ENCODE measurements at regions not wholly inside any gene's neighbourhood (a gene's known extent, or its start where the extent isn't known, plus 50 kb on each side); places are given as distances from the start of the nearest gene placed in this dataset.
"Not testable (repeated sequence)": the region's sequence is repeated elsewhere in the genome, so short reads cannot be mapped to it uniquely, and the experiment has no call there.

- not testable (repeated sequence) for DNase-seq (ENCODE audit: low read depth in 2 of 3, low spot score in 2 of 3)
These were observed 246.7 kb upstream of the TP53TG3C start for GRCh38 chr16:32947336-32947735.

GRCh38 chr16:32946041-32946560 is 247.9 kb upstream of the TP53TG3C start:
- DNase-seq (ENCODE audit: low read depth in 2 of 3, low spot score in 2 of 3), result not testable (repeated sequence)

- DNase-seq (ENCODE audit: low read depth in 2 of 3, low spot score in 2 of 3), result not testable (repeated sequence)
These were observed 248.7 kb upstream of the TP53TG3C start for GRCh38 chr16:32945311-32945710.

GRCh38 chr16:32939845-32940244 is 254.2 kb upstream of the TP53TG3C start:
- DNase-seq (ENCODE audit: low read depth in 2 of 3, low spot score in 2 of 3), result not testable (repeated sequence)

GRCh38 chr16:32937929-32938328 is 256.1 kb upstream of the TP53TG3C start:
- not testable (repeated sequence) for DNase-seq (ENCODE audit: low read depth in 2 of 3, low spot score in 2 of 3)

- not testable (repeated sequence) for DNase-seq (ENCODE audit: low read depth in 2 of 3, low spot score in 2 of 3)
These were observed 256.5 kb upstream of the TP53TG3 start for GRCh38 chr16:32932240-32933040.

GRCh38 chr16:32925192-32925591 is 249.2 kb upstream of the TP53TG3 start:
- DNase-seq (ENCODE audit: low read depth in 2 of 3, low spot score in 2 of 3), result not testable (repeated sequence)

GRCh38 chr16:32922578-32922977 is 246.6 kb upstream of the TP53TG3 start:
- not testable (repeated sequence) for DNase-seq (ENCODE audit: low read depth in 2 of 3, low spot score in 2 of 3)

- DNase-seq (ENCODE audit: low read depth in 2 of 3, low spot score in 2 of 3), result not testable (repeated sequence)
These were observed 239.4 kb upstream of the TP53TG3 start for GRCh38 chr16:32915346-32915745.

GRCh38 chr16:32897782-32898181 is 221.8 kb upstream of the TP53TG3 start:
- DNase-seq (ENCODE audit: low read depth in 2 of 3, low spot score in 2 of 3), result peak in 1 of 3 experiments; percentile 59

GRCh38 chr16:32885392-32885791 is 209.4 kb upstream of the TP53TG3 start:
- not testable (repeated sequence) for DNase-seq (ENCODE audit: low read depth in 2 of 3, low spot score in 2 of 3)

GRCh38 chr16:32884556-32884955 is 208.6 kb upstream of the TP53TG3 start:
- DNase-seq (ENCODE audit: low read depth in 2 of 3, low spot score in 2 of 3), result not testable (repeated sequence)

GRCh38 chr16:32882328-32882857 is 206.4 kb upstream of the TP53TG3 start:
- DNase-seq (ENCODE audit: low read depth in 2 of 3, low spot score in 2 of 3), result not testable (repeated sequence)

- DNase-seq (ENCODE audit: low read depth in 2 of 3, low spot score in 2 of 3), result not testable (repeated sequence)
These were observed 205.7 kb upstream of the TP53TG3 start for GRCh38 chr16:32881631-32882030.

- not testable (repeated sequence) for DNase-seq (ENCODE audit: low read depth in 2 of 3, low spot score in 2 of 3)
These were observed 204.0 kb upstream of the TP53TG3 start for GRCh38 chr16:32880009-32880408.

- not testable (repeated sequence) for DNase-seq (ENCODE audit: low read depth in 2 of 3, low spot score in 2 of 3)
These were observed 200.8 kb upstream of the TP53TG3 start for GRCh38 chr16:32876718-32877117.

- not testable (repeated sequence) for DNase-seq (ENCODE audit: low read depth in 2 of 3, low spot score in 2 of 3)
These were observed 197.8 kb upstream of the TP53TG3 start for GRCh38 chr16:32873783-32874182.

- not testable (repeated sequence) for DNase-seq (ENCODE audit: low read depth in 2 of 3, low spot score in 2 of 3)
These were observed 197.2 kb upstream of the TP53TG3 start for GRCh38 chr16:32873120-32873519.

GRCh38 chr16:32870628-32871027 is 194.7 kb upstream of the TP53TG3 start:
- not testable (repeated sequence) for DNase-seq (ENCODE audit: low read depth in 2 of 3, low spot score in 2 of 3)

- DNase-seq (ENCODE audit: low read depth in 2 of 3, low spot score in 2 of 3), result not testable (repeated sequence)
These were observed 192.4 kb upstream of the TP53TG3 start for GRCh38 chr16:32868334-32868733.

GRCh38 chr16:32865284-32865683 is 189.3 kb upstream of the TP53TG3 start:
- DNase-seq (ENCODE audit: low read depth in 2 of 3, low spot score in 2 of 3), result not testable (repeated sequence)
